Fibroblast of lung (primary cell): ENCODE measurements at regions not wholly inside any gene's neighbourhood (a gene's known extent, or its start where the extent isn't known, plus 50 kb on each side); places are given as distances from the start of the nearest gene placed in this dataset.

Source experiments
- DNase-seq, 2 donors: peaks; one replicate each; pipeline versions ENCODE4 v3.0.0 to v3.0.0-alpha.2; 2010; ENCODE audit warnings: low read depth in 2 of 2
- H2AFZ ChIP-seq: 2 replicates; pipeline ENCODE4 v1.5.1; 2012; ENCODE audit warnings: low read length, control low read depth, inconsistent platforms
- H3K27ac ChIP-seq: 2 replicates; pipeline ENCODE4 v1.5.1; 2011; ENCODE audit warnings: low read length, control low read depth; ENCODE audit not compliant: insufficient read depth
- H3K27me3 ChIP-seq: 2 replicates; pipeline ENCODE4 v1.5.1; 2011; ENCODE audit warnings: mild to moderate bottlenecking, low read length; ENCODE audit not compliant: control insufficient read depth, insufficient read depth
- H3K36me3 ChIP-seq: 2 replicates; pipeline ENCODE4 v1.5.1; 2011; ENCODE audit warnings: low read length; ENCODE audit not compliant: control insufficient read depth, insufficient read depth
- H3K4me1 ChIP-seq: 2 replicates; pipeline ENCODE4 v1.5.1; 2011; ENCODE audit warnings: low read length; ENCODE audit not compliant: control insufficient read depth, insufficient read depth; ENCODE audit errors: extremely low read depth
- H3K4me2 ChIP-seq: 2 replicates; pipeline ENCODE4 v1.5.1; 2011; ENCODE audit warnings: low read length, control low read depth; ENCODE audit not compliant: insufficient read depth; ENCODE audit errors: extremely low read depth
- H3K4me3 ChIP-seq, 4 experiments: fragments of 200-600 bp in 1 of 4; sonication (generic) in 1 of 4; replicated peaks in 1 of 4; 2 replicates each; pipeline ENCODE4 v1.5.1; 2011 to 2016; ENCODE audit warnings: low read length in 4 of 4, low read depth in 3 of 4, mild to moderate bottlenecking in 3 of 4, control low read depth in 2 of 4, inconsistent platforms in 1 of 4, mixed read lengths in 1 of 4; ENCODE audit not compliant: insufficient read depth in 1 of 4; ENCODE audit errors: control extremely low read depth in 1 of 4
- H3K79me2 ChIP-seq: 2 replicates; pipeline ENCODE4 v1.5.1; 2012; ENCODE audit warnings: mild to moderate bottlenecking, low read length, inconsistent platforms; ENCODE audit not compliant: control insufficient read depth, insufficient read depth
- H3K9ac ChIP-seq: 2 replicates; pipeline ENCODE4 v1.5.1; 2011; ENCODE audit warnings: mild to moderate bottlenecking, low read length, control low read depth; ENCODE audit not compliant: insufficient read depth
- H3K9me3 ChIP-seq: 2 replicates; pipeline ENCODE4 v1.5.1; 2012; ENCODE audit warnings: low read depth, low read length; ENCODE audit not compliant: control insufficient read depth, insufficient read depth
- H4K20me1 ChIP-seq: 2 replicates; pipeline ENCODE4 v1.5.1; 2011; ENCODE audit warnings: low read length; ENCODE audit not compliant: control insufficient read depth, insufficient read depth; ENCODE audit errors: extremely low read depth
- CTCF ChIP-seq, 2 donors: IDR thresholded peaks in 1 of 2; conservative IDR thresholded peaks in 1 of 2; 1 replicate in 1 of 2; 2 replicates in 1 of 2; pipeline ENCODE4 v1.5.1; 2011 to 2012; ENCODE audit warnings: low read length in 2 of 2, control low read depth in 1 of 2, inconsistent platforms in 1 of 2, low read depth in 1 of 2, mild to moderate bottlenecking in 1 of 2
- EZH2 ChIP-seq: IDR thresholded peaks from 2 replicates; pipeline ENCODE4 v1.5.1; 2012; ENCODE audit warnings: low read length, control low read depth, mild to moderate bottlenecking; ENCODE audit errors: missing control alignments

DNA sequence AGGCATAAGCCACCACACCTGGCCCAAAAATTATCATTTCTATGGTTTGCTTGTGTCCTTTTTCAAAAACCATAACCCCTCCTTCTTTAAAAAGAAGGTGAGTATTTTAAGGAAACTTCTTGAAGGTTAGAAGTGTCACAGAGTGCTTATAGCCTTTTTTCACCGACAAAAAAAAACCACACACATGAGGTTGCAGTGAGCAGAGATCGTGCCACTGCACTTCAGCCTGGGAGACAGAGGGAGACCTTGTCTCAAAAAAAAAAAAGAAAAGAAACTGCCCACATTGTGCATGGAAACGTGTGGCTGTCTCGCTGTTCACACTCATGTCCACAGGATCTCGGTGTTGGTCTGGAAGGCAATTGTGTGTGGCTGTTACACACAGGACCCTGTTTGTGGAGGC lies 157.4 kb upstream of the PFKP start:
- Histone ChIP-seq H3K36me3 (no peaks in the 10 kb centered on the region), H2AFZ (no peak overlapping the region), H3K9me3 (no peaks in the 10 kb centered on the region), H3K79me2 (no peaks in the 10 kb centered on the region), H4K20me1 (no peaks in the 10 kb centered on the region), H3K4me1 (no peaks in the 10 kb centered on the region), H3K9ac (no peak overlapping the region), H3K4me3 (no peak overlapping the region), H3K4me2 (no peak overlapping the region), H3K27ac (no peak overlapping the region), H3K27me3 (no peaks in the 10 kb centered on the region)
- no peak for DNase-seq
- TF ChIP-seq CTCF (conservative IDR thresholded peaks at IDR 0.05 in 1 of 2, IDR thresholded peaks at IDR 0.05 in 1 of 2; ENCODE audit: low read depth in 1 of 2, low read length in 2 of 2) (no peak), EZH2 (no peak)

- TF ChIP-seq CTCF (conservative IDR thresholded peaks at IDR 0.05 in 1 of 2, IDR thresholded peaks at IDR 0.05 in 1 of 2; ENCODE audit: low read depth in 1 of 2, low read length in 2 of 2) (no peak), EZH2 (no peak)
- Histone ChIP-seq H3K36me3 (no peaks in the 10 kb centered on the region), H3K4me3 (no peak overlapping the region), H3K79me2 (no peaks in the 10 kb centered on the region), H3K4me2 (no peak overlapping the region), H3K9me3 (no peaks in the 10 kb centered on the region), H4K20me1 (no peaks in the 10 kb centered on the region), H3K9ac (no peak overlapping the region), H3K27me3 (no peaks in the 10 kb centered on the region), H3K27ac (no peak overlapping the region), H3K4me1 (no peaks in the 10 kb centered on the region), H2AFZ (no peak overlapping the region)
- DNase-seq, result no peak
Measured at GRCh38 chr10:2908851-2909630, 158.3 kb upstream of the PFKP start.

- Histone ChIP-seq H2AFZ (no peak overlapping the region), H3K36me3 (no peaks in the 10 kb centered on the region), H3K27me3 (no peaks in the 10 kb centered on the region), H3K4me1 (no peaks in the 10 kb centered on the region), H3K79me2 (no peaks in the 10 kb centered on the region), H3K4me2 (no peak overlapping the region), H3K27ac (no peak overlapping the region), H3K9me3 (no peaks in the 10 kb centered on the region), H3K4me3 (no peak overlapping the region), H3K9ac (no peak overlapping the region), H4K20me1 (no peaks in the 10 kb centered on the region)
- DNase-seq, result no peak
- no peak for TF ChIP-seq CTCF (conservative IDR thresholded peaks at IDR 0.05 in 1 of 2, IDR thresholded peaks at IDR 0.05 in 1 of 2; ENCODE audit: low read depth in 1 of 2, low read length in 2 of 2)
- TF ChIP-seq EZH2, result no peak
Measured at GRCh38 chr10:2906974-2907373, 160.4 kb upstream of the PFKP start.
